ENCODE measurements at regions not wholly inside any gene's neighbourhood (a gene's known extent, or its start where the extent isn't known, plus 50 kb on each side); places are given as distances from the start of the nearest gene placed in this dataset.

GRCh38 chr14:98999901-99000300 lies 272.1 kb downstream of the BCL11B start:
- no peak for FAIRE-seq

GRCh38 chr14:99001241-99001640 lies 270.8 kb downstream of the BCL11B start:
- FAIRE-seq = no peak

GRCh38 chr14:99003646-99004045 lies 268.4 kb downstream of the BCL11B start:
- FAIRE-seq = no peak

GRCh38 chr14:99004112-99004511 lies 267.9 kb downstream of the BCL11B start:
- FAIRE-seq = no peak

GRCh38 chr14:99006276-99006675 lies 265.7 kb downstream of the BCL11B start:
- no peak for FAIRE-seq

- FAIRE-seq = no peak
These were observed 264.2 kb downstream of the BCL11B start for GRCh38 chr14:99007795-99008194.

GRCh38 chr14:99009871-99010270 lies 262.1 kb downstream of the BCL11B start:
- FAIRE-seq = no peak

GRCh38 chr14:99011385-99011784 lies 260.6 kb downstream of the BCL11B start:
- FAIRE-seq = no peak

- no peak for FAIRE-seq
These were observed 259.3 kb downstream of the BCL11B start for GRCh38 chr14:99012703-99013102.

- no peak for FAIRE-seq
These were observed 256.2 kb downstream of the BCL11B start for GRCh38 chr14:99015833-99016232.

GRCh38 chr14:99023371-99023770 lies 248.6 kb downstream of the BCL11B start:
- FAIRE-seq = no peak

GRCh38 chr14:99024926-99025325 lies 247.1 kb downstream of the BCL11B start:
- FAIRE-seq = no peak

- no peak for FAIRE-seq
These were observed 246.6 kb downstream of the BCL11B start for GRCh38 chr14:99025418-99025817.

GRCh38 chr14:99026471-99026870 lies 245.5 kb downstream of the BCL11B start:
- FAIRE-seq = no peak

- no peak for FAIRE-seq
These were observed 244.0 kb downstream of the BCL11B start for GRCh38 chr14:99028041-99028440.

GRCh38 chr14:99028521-99028920 lies 243.5 kb downstream of the BCL11B start:
- FAIRE-seq = no peak

GRCh38 chr14:99029145-99029915 lies 242.7 kb downstream of the BCL11B start:
- FAIRE-seq = no peak

GRCh38 chr14:99029916-99030305 lies 242.1 kb downstream of the BCL11B start:
- no peak for FAIRE-seq

GRCh38 chr14:99030454-99030853 lies 241.5 kb downstream of the BCL11B start:
- FAIRE-seq = no peak

GRCh38 chr14:99032759-99033158 lies 239.2 kb downstream of the BCL11B start:
- no peak for FAIRE-seq

GRCh38 chr14:99033951-99034350 lies 238.0 kb downstream of the BCL11B start:
- FAIRE-seq = no peak

GRCh38 chr14:99034711-99035171 lies 237.3 kb downstream of the BCL11B start:
- FAIRE-seq = no peak

- no peak for FAIRE-seq
These were observed 236.7 kb downstream of the BCL11B start for GRCh38 chr14:99035268-99035667.

GRCh38 chr14:99035712-99036610 lies 236.0 kb downstream of the BCL11B start:
- FAIRE-seq = no peak

Measured in G401.6 (cell line).